ENCODE measurements at regions not wholly inside any gene's neighbourhood (a gene's known extent, or its start where the extent isn't known, plus 50 kb on each side); places are given as distances from the start of the nearest gene placed in this dataset.
A peak's percentile ranks its signal among the peaks of the same experiment; 100 is the strongest.

GRCh38 chr2:200127848-200128247 is 172.5 kb downstream of the MAIP1 start:
- Histone ChIP-seq H3K27me3 (ENCODE audit: insufficient read depth, insufficient read length) (no peaks in the 10 kb centered on the region), H3K4me1 (ENCODE audit: insufficient read depth, insufficient read length) (peaks cover 2% of the 10 kb centered on the region), H3K9me3 (ENCODE audit: insufficient read depth, low read length) (0 out of 2 replicates have a peak, but pooled peaks cover 4% of the 10 kb centered on the region), H3K4me3 (ENCODE audit: insufficient read length, low read depth) (no peak overlapping the region), H3K36me3 (ENCODE audit: insufficient read depth, insufficient read length, low read length) (no peaks in the 10 kb centered on the region), H3K9ac (ENCODE audit: insufficient read length, low read depth) (no peak overlapping the region)
- DNase-seq (ENCODE audit: low read depth, low spot score) = no peak
- no peak for TF ChIP-seq ZNF274 (IDR thresholded peaks at IDR 0.05; ENCODE audit: low read depth, low read length)
- no peak for TF ChIP-seq SUZ12 (IDR thresholded peaks at IDR 0.05; ENCODE audit: extremely low read depth, insufficient read depth, insufficient read length)
- TF ChIP-seq YY1 (IDR thresholded peaks at IDR 0.05; ENCODE audit: insufficient read depth, insufficient read length) = no peak

DNA sequence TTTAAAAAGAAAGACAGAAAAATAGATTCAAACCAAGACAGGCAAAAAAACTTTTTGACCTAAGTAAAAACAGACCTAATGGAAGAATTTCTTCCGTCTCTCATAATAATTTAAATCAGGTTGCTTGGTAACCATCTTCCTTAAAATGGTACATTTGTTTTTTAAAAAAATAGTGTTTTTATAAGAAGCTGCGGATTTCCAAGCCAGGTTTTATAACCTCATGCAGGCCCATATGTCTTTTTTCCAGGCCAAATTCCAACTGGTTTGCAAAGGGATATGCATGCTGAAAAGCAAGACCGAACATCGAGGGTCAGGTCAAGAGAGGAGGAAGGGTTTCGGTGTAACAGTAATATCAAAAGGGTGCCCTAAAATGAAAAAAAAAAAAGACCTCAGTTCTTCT is 172.9 kb downstream of the MAIP1 start:
- DNase-seq (ENCODE audit: low read depth, low spot score) = no peak
- no peak overlapping the region for H3K4me3 ChIP-seq (ENCODE audit: insufficient read length, low read depth)
- H3K9ac ChIP-seq (ENCODE audit: insufficient read length, low read depth) = no peak overlapping the region
- no peaks in the 10 kb centered on the region for H3K27me3 ChIP-seq (ENCODE audit: insufficient read depth, insufficient read length)
- TF ChIP-seq SUZ12 (IDR thresholded peaks at IDR 0.05; ENCODE audit: extremely low read depth, insufficient read depth, insufficient read length) (no peak), YY1 (IDR thresholded peaks at IDR 0.05; ENCODE audit: insufficient read depth, insufficient read length) (no peak), ZNF274 (IDR thresholded peaks at IDR 0.05; ENCODE audit: low read depth, low read length) (no peak)
- H3K4me1 ChIP-seq (ENCODE audit: insufficient read depth, insufficient read length) = peaks cover 2% of the 10 kb centered on the region
- no peaks in the 10 kb centered on the region for H3K36me3 ChIP-seq (ENCODE audit: insufficient read depth, insufficient read length, low read length)
- 0 out of 2 replicates have a peak, but pooled peaks cover 4% of the 10 kb centered on the region for H3K9me3 ChIP-seq (ENCODE audit: insufficient read depth, low read length)

DNA sequence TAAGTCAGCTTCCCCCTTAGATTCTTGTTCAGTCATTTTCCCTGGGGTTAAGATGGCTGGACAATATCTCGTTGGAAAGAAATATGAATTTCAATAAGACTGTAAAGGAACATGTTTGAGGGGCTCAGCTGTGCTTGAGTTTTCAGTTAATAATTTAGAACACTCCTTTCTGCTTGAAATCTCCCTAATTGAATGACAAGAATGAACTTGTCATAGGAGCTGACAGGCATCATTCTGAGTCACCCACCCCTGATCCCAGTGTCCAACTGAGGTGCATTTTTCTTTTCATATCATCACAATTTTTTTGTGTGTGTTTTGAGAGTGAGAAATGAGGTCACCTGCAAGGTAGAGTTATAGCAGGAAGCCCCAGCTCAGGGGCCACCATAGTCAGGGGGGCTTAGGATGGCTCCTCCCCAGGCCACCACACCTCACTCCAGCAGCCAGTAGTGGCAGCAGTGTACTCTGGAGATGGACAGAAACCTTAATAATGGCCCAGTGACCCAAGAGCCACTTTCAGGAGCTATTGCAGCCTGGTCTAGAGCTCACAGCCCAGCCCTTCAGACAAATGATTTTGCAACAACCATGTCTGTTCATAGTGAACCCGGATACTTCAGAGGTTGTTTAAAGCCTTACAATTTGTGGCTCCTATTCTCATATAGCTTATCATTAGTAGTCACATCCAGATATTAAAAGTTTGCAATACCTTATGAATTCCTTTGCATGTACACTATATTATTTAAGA is 174.5 kb downstream of the MAIP1 start:
- Histone ChIP-seq H3K9me3 (ENCODE audit: insufficient read depth, low read length) (peaks cover 13% of the 10 kb centered on the region), H3K4me1 (ENCODE audit: insufficient read depth, insufficient read length) (peaks cover 2% of the 10 kb centered on the region), H3K27me3 (ENCODE audit: insufficient read depth, insufficient read length) (no peaks in the 10 kb centered on the region), H3K4me3 (ENCODE audit: insufficient read length, low read depth) (no peak overlapping the region), H3K36me3 (ENCODE audit: insufficient read depth, insufficient read length, low read length) (no peaks in the 10 kb centered on the region), H3K9ac (ENCODE audit: insufficient read length, low read depth) (no peak overlapping the region)
- no peak for DNase-seq (ENCODE audit: low read depth, low spot score)
- TF ChIP-seq SUZ12 (IDR thresholded peaks at IDR 0.05; ENCODE audit: extremely low read depth, insufficient read depth, insufficient read length) = no peak
- TF ChIP-seq YY1 (IDR thresholded peaks at IDR 0.05; ENCODE audit: insufficient read depth, insufficient read length) = no peak
- TF ChIP-seq ZNF274 (IDR thresholded peaks at IDR 0.05; ENCODE audit: low read depth, low read length) = no peak

DNA sequence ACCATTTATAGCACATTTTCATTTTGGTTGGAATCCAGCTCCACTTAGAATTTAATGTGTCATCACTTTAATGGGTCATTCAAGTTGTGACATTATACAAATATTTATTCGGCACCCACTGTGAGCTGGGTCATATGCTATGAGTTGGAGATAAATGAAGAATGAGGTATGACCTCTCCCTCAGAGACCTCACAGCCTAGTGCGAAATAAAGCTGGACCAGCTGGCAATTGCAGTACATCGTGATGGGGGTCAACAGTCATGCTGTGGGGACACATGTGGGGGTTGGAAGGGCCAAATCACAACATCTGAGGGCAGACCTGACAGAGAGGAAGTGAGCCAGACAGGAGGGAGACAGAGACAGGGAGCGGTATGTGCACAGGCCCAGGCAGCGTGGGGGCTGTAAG is 175.4 kb downstream of the MAIP1 start:
- no peak overlapping the region for H3K4me3 ChIP-seq (ENCODE audit: insufficient read length, low read depth)
- no peak overlapping the region for H3K9ac ChIP-seq (ENCODE audit: insufficient read length, low read depth)
- H3K4me1 ChIP-seq (ENCODE audit: insufficient read depth, insufficient read length) = peaks cover under 1% of the 10 kb centered on the region
- H3K36me3 ChIP-seq (ENCODE audit: insufficient read depth, insufficient read length, low read length) = no peaks in the 10 kb centered on the region
- H3K9me3 ChIP-seq (ENCODE audit: insufficient read depth, low read length) = peaks cover 17% of the 10 kb centered on the region
- H3K27me3 ChIP-seq (ENCODE audit: insufficient read depth, insufficient read length) = no peaks in the 10 kb centered on the region
- no peak for DNase-seq (ENCODE audit: low read depth, low spot score)
- TF ChIP-seq ZNF274 (IDR thresholded peaks at IDR 0.05; ENCODE audit: low read depth, low read length) = no peak
- TF ChIP-seq SUZ12 (IDR thresholded peaks at IDR 0.05; ENCODE audit: extremely low read depth, insufficient read depth, insufficient read length) = no peak
- TF ChIP-seq YY1 (IDR thresholded peaks at IDR 0.05; ENCODE audit: insufficient read depth, insufficient read length) = no peak

DNA sequence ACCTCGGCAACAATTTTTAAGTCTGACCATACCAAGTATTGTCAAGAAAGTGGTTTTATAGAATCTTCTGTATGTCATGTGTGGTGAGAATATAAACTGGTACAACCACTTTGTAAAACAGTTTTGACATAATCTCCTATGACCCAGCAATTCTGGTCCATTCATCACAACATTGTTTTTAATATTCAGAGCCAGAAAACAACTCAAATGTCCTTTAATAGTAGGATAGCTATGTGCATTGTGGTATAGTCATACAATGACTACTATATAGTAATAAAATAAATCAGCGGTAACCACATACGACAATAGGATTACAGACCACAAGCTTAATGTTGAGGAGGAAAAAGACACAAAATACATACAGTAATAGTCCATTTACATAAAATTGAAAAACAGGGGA is 175.2 kb upstream of the SPATS2L start:
- no peak for TF ChIP-seq YY1 (IDR thresholded peaks at IDR 0.05; ENCODE audit: insufficient read depth, insufficient read length)
- no peak for TF ChIP-seq SUZ12 (IDR thresholded peaks at IDR 0.05; ENCODE audit: extremely low read depth, insufficient read depth, insufficient read length)
- no peak for TF ChIP-seq ZNF274 (IDR thresholded peaks at IDR 0.05; ENCODE audit: low read depth, low read length)
- H3K4me1 ChIP-seq (ENCODE audit: insufficient read depth, insufficient read length) = no peaks in the 10 kb centered on the region
- no peak overlapping the region for H3K9ac ChIP-seq (ENCODE audit: insufficient read length, low read depth)
- H3K27me3 ChIP-seq (ENCODE audit: insufficient read depth, insufficient read length) = no peaks in the 10 kb centered on the region
- no peaks in the 10 kb centered on the region for H3K36me3 ChIP-seq (ENCODE audit: insufficient read depth, insufficient read length, low read length)
- H3K9me3 ChIP-seq (ENCODE audit: insufficient read depth, low read length) = peaks cover 23% of the 10 kb centered on the region
- H3K4me3 ChIP-seq (ENCODE audit: insufficient read length, low read depth) = no peak overlapping the region
- DNase-seq (ENCODE audit: low read depth, low spot score) = no peak

DNA sequence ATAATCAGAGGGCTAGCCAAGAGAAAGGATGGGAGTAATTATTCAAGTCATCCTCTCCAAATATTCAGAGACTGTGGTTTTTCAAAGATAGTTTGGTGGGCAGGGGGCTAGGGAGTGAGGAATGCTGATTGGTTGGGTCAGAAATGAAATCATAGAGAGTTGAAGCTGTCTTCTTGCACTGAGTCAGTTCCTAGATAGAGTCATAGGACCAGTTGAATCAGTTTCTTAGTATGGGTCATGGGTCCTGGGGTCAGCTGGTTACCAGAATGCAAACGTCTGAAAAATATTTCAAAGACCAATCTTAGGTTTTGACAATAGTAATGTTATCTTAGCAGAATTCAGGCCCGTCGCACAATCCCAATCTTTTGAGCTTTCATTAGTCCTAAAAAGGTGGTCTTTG is 171.4 kb upstream of the SPATS2L start:
- no peaks in the 10 kb centered on the region for H3K36me3 ChIP-seq (ENCODE audit: insufficient read depth, insufficient read length, low read length)
- DNase-seq (ENCODE audit: low read depth, low spot score) = no peak
- peaks cover 24% of the 10 kb centered on the region for H3K9me3 ChIP-seq (ENCODE audit: insufficient read depth, low read length)
- TF ChIP-seq SUZ12 (IDR thresholded peaks at IDR 0.05; ENCODE audit: extremely low read depth, insufficient read depth, insufficient read length) = no peak
- TF ChIP-seq ZNF274 (IDR thresholded peaks at IDR 0.05; ENCODE audit: low read depth, low read length) = no peak
- no peak for TF ChIP-seq YY1 (IDR thresholded peaks at IDR 0.05; ENCODE audit: insufficient read depth, insufficient read length)
- no peak overlapping the region for H3K4me3 ChIP-seq (ENCODE audit: insufficient read length, low read depth)
- no peaks in the 10 kb centered on the region for H3K27me3 ChIP-seq (ENCODE audit: insufficient read depth, insufficient read length)
- no peaks in the 10 kb centered on the region for H3K4me1 ChIP-seq (ENCODE audit: insufficient read depth, insufficient read length)
- no peak overlapping the region for H3K9ac ChIP-seq (ENCODE audit: insufficient read length, low read depth)

DNA sequence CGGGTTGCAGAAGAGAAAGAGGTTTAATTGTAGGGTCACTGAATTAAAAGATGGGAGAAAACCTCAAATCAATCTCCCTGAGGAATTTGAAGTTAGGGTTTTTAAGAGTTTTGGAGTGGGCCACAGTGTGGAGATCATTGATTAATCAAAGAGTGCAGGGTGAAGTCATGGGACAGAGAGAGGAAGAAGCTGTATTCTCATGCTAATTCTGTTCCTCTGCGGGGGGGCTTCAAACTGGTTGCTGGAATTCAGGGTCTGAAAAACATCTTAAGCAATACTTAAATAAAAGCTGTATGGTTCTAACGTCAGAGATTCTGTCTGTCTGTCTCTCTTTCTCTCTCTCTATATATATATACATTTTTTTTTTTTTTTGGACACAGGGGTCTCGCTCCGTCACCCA is 169.8 kb upstream of the SPATS2L start:
- Histone ChIP-seq H3K9me3 (ENCODE audit: insufficient read depth, low read length) (peaks cover 24% of the 10 kb centered on the region), H3K9ac (ENCODE audit: insufficient read length, low read depth) (no peak overlapping the region)
- DNase-seq (ENCODE audit: low read depth, low spot score) = peak; percentile 68

More for the DNA sequence above, 169.8 kb upstream of the SPATS2L start:
- H3K27me3 ChIP-seq (ENCODE audit: insufficient read depth, insufficient read length) = no peaks in the 10 kb centered on the region
- H3K36me3 ChIP-seq (ENCODE audit: insufficient read depth, insufficient read length, low read length) = no peaks in the 10 kb centered on the region
- TF ChIP-seq ZNF274 (IDR thresholded peaks at IDR 0.05; ENCODE audit: low read depth, low read length) = no peak
- TF ChIP-seq SUZ12 (IDR thresholded peaks at IDR 0.05; ENCODE audit: extremely low read depth, insufficient read depth, insufficient read length) = no peak
- TF ChIP-seq YY1 (IDR thresholded peaks at IDR 0.05; ENCODE audit: insufficient read depth, insufficient read length) = no peak
- H3K4me3 ChIP-seq (ENCODE audit: insufficient read length, low read depth) = no peak overlapping the region
- no peaks in the 10 kb centered on the region for H3K4me1 ChIP-seq (ENCODE audit: insufficient read depth, insufficient read length)
